ENCODE measurements at regions not wholly inside any gene's neighbourhood (a gene's known extent, or its start where the extent isn't known, plus 50 kb on each side); places are given as distances from the start of the nearest gene placed in this dataset.

DNA sequence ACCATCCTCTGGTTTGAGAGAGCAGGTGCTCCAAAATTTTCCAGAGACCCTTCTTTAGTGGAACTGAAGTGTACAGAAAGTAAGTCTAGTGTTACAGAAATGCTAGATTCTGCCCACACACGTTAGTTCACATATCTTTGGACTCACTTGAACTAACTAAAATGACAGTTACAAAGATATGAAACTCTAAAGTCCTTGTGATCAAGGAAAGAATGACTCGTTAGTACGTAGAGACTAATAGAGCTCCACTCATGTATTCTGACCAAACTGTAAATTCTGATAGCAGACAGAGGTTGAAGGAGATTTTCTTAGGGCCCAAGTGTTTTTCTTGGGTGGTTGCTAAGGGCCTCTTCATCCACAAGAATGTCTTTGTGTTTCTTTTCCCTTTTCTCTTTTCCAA lies 491.5 kb upstream of the B3GALT2 start:
- TF ChIP-seq, protein P1, sequence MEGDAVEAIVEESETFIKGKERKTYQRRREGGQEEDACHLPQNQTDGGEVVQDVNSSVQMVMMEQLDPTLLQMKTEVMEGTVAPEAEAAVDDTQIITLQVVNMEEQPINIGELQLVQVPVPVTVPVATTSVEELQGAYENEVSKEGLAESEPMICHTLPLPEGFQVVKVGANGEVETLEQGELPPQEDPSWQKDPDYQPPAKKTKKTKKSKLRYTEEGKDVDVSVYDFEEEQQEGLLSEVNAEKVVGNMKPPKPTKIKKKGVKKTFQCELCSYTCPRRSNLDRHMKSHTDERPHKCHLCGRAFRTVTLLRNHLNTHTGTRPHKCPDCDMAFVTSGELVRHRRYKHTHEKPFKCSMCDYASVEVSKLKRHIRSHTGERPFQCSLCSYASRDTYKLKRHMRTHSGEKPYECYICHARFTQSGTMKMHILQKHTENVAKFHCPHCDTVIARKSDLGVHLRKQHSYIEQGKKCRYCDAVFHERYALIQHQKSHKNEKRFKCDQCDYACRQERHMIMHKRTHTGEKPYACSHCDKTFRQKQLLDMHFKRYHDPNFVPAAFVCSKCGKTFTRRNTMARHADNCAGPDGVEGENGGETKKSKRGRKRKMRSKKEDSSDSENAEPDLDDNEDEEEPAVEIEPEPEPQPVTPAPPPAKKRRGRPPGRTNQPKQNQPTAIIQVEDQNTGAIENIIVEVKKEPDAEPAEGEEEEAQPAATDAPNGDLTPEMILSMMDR (IDR thresholded peaks at IDR 0.05) = no peak
- no peak for TF ChIP-seq POLR2A (IDR thresholded peaks at IDR 0.05)
